HG02623 (cell line): ENCODE measurements at regions not wholly inside any gene's neighbourhood (a gene's known extent, or its start where the extent isn't known, plus 50 kb on each side); places are given as distances from the start of the nearest gene placed in this dataset.

Source experiments
- ATAC-seq: cut with Tn5 transposase; IDR thresholded peaks from one replicate; pipeline ENCODE4 v1.9.1; 2021; ENCODE audit warnings: moderate library complexity; ENCODE audit not compliant: unreplicated experiment

DNA sequence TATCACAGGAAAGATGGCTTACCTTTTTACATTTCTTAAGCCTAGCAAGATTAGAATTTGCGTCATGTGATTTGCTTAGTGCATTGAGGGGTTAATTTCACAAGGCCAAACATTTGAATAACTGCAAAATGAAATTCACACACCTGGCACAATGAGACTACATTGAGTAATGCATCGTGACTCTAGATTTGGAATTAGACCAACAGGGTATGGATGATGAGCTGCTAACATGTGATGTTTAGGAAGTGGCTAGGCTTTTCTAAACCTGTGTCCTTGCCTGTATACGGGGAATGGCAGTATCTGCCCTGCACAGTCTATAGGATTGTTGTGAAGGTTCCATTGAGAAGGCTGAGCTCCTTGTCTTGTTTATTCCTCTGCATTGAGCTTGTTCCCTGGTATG, 160.1 kb downstream of the MFSD1 start:
- ATAC-seq = no peak

DNA sequence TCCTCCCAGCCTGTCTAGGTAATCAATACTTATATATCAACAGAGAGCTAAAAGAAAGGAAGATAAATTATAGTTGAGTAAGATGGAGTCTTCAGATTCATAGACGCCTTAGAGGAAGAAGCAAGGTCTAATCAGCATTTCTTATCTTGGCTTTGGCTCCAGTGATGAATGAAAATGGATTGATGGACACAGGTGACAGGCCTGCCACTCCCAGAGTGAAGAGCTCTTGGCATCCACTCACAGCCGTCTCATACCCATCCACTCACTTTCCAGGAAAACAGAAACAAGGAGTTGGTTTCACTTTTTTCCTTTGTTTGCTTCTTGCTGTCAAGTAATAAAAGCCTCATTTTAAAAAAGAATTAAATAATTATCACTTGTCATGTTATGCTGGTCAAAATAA, 168.2 kb downstream of the MFSD1 start:
- no peak for ATAC-seq

DNA sequence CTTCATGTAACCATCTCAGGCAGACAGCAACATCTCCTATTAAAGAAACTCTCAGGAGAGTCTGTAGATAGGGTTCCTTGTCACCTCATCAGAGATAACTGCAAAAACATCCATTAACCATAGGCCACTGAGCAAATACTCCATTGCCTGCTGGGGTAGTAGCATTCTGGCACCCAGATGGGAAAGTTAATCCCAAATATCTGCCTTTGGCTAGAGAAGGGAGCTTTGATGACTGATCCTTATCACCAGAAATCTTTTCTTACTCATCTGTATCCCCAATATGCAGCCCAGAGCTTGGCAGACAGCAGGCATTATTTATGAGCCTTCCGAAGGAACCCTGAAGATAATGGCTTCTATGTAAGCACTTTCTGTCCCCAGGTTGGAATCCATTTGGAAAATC, 173.1 kb downstream of the MFSD1 start:
- ATAC-seq = no peak

DNA sequence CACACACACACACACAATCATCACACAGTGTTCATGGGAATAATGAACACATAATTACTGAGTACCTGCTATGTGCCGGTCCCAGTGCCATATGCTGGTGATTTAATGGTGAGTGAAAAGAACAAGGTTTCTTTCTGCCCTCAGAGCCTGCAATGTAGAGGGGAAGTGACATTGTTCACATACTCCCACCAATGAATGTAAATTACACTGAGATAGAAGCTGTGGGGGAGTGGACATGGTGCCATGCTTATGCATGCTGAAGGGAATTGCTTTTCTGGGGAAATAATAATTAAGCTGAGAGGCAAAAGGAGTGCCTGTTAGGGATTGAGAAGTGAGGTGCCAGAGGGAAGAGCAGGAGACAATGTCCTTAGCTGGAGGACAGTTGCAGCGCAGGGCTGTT, 175.1 kb downstream of the MFSD1 start:
- no peak for ATAC-seq

DNA sequence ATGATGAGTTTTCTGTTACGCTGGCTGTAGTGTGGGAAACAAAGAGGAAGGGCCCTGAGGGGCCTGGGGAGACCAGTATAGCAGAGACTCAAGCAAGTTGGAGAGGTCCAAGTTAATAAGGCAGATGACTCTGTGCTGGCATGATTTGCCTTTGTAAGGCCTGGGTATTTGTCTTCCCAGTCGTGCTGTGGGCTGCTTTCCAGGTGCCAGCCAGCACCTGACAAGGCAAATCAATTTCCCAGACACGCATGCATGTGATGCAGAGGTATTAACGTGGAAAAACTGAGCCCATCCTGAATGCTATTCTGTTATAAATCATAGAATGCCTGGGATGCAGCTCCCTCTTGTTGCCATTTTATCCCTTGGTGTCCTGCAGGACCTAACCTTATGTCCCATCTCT, 175.6 kb downstream of the MFSD1 start:
- ATAC-seq = no peak

DNA sequence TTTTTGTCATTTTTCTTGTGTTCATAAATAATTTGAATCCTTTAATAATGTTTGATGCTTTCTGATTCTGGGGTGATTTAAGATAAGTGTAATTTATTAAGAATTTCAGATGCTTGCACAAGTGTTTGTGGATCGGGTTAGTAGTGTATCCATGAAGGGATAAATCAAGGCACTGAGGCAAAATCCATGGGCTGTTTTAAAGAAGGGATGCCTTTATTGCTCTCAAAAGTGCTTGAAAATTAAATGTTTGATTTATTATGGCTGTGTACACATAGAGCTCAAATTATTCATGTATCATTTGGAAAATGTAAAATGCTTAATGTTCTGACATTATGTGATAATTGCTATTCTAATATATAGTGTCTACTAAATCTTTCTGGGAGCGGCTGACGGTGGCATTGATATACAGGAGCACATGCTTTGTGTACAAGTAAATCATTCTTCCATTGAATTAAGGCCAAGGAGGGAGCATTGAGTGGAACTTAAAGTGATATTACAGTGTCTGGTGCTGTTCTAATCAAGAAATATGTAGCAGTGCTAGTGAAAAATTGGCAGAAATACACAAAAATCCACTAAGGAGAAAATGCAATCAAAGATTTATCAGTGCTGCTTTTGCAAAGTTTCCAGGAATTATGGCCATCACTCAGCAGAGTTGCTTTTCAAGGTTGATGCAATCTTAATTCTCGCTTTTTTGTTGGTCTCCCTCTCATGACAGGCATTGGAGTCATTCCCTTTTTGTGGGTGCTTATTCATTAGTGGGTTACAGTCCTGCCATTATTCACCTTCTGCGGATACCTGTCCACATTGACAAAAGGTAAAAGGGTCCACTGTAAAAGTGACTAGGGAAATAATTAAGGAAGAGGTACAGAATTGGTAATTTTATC, 181.6 kb downstream of the MFSD1 start:
- no peak for ATAC-seq

DNA sequence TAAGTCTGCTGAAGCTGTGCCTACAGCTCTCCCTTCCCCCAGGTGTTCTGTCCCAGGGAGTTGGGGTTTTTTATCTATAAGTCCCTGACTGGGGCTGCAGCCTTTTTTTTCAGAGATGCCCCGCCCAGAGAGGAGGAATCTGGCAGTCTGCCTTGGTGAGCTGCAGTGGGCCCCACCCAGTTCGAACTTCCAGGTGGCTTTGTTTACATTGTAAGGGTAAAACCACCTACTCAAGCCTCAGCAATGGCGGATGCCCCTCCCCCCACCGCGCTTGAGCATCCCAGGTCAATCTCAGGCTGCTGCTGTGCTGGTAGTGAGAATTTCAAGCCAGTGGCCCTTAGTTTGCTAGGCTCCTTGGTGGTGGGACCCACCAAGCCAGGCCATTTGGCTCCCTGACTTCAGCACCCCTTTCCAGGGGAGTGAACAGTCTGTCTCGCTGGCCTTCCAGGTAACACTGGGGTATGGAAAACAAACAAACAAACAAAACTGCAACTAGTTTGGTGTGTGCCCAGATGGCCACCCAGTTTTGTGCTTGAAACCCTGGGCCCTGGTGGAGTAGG, 189.4 kb downstream of the MFSD1 start:
- no peak for ATAC-seq

DNA sequence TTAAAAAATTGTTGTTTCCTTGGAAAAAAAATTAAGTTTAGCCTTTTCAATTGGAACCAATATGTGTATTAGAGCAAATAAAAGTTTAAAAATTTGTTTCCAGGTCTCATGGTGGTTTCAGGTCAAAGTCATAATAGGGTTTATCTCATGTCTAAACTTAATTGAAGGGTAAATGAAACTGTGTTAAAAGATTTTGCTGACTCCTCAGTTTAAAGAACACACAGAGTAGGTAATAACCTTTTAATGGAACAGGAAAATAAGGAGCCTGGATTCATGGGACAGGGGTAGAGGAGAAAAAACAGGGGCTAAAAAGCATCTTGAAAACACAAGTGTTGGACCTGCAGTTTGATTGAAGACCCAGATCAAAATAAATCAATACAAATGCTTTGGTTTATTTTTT, 190.6 kb downstream of the MFSD1 start:
- no peak for ATAC-seq

DNA sequence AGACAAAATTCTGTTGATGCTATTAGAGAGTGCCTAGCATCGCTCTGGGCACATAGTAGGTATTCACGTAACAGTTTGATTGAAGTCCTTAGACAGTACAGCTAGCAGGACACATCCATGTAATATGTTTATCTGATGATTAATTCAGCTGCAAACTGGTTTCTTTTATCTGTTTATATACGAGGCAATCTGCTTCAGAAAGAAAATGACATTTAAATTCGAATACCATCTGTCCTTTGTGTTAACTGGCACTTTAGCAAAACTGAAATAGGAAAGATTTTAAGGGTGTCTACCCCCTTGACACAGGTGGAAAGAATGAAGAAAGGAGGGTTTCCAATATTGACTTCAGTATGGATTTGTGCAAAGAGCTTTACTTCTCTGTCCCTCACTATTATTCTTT, 192.5 kb downstream of the MFSD1 start:
- ATAC-seq = no peak

DNA sequence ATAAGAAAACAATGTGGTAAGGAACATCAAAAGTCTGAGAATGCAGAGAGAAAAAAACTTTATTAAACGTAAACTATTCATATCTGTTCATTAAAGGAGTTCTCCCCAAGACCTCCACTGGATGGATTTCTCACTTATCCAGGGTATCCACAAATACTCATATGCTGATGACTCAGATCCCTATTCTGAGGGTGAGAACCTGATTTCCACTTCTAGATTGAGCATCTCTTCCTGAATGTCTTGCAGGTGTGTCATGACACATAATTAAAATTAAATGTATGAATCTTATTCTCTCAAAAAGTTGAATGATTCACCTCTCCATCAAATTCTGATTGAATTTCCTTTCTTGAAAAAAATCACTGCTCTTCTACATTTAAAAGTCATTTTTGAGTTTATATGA, 199.9 kb downstream of the MFSD1 start:
- ATAC-seq = no peak

DNA sequence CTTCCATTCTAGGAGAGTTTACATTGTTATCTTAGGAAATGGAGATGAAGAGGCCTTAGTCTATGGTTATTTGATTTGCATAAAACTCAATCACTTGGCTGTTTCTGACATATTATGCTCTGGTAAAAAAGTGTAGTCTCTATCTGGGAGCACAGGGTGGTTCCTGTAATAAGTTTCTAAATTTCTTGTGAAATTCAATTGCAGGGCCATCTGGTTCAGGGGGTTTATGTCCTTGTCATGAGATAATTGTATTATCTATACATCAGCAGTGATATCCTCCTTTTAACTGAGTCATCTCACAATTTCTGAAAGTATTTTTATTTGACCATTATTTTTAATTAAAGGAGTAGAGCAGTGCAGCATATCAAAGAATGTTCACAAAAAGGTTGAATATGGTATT, 203.3 kb downstream of the MFSD1 start:
- no peak for ATAC-seq

DNA sequence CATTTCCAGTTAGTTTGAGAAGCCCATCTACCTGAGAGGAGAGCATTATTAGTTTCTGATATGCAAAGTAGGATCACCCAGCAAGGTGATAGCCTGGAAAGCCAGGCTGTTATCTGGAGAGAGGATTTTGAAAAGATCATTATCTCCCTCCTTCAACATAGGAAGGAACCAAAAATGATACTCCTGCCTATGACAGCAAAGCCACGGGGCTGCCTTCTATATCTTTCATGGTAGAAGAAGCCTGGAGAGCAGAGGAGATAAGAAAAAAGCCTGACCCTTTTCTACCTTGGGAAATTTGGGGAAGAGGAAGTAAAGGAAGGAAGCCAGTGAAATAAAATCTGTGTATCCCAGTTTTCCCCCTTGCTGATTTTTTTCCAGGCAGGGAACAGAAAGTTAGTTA, 205.5 kb downstream of the MFSD1 start:
- no peak for ATAC-seq

DNA sequence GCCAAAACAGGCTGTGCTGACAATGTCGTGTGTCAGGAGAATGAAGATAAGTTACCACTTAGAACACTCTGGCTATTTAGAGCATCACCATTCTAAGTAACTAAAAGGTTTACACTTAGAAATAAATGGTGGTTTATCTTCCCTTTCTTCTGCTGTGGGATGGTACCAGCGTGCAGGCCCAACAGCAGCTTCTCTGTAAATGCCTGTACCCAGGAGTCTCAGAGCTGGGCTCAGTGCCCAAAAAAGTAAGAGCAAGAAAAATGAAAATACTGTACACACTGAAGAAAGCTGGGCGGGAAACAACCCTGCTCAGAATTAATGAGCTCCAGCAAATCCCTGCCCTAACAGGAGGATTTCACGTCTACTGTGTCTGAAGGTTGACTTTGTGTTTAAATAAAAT, 206.5 kb downstream of the MFSD1 start:
- no peak for ATAC-seq

DNA sequence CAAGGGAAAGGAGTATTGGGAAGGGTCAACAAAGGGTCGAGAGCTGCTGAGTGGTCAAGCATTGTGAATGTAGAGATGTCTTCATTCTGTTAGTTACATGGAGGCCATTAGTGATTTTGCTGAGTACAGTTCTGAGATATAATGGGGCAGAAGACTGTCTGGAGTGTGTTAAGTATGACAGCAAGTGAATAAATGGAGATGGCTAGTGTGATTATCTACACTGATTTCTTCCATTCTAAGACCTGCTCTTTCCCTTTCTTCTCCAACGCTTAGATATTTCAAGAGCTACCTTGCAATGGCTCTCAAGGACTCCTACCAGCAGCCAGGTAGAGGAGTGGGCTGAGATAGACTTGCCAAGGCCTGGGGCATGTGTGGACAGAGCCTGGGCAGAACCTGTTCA, 216.5 kb downstream of the MFSD1 start:
- ATAC-seq = no peak

DNA sequence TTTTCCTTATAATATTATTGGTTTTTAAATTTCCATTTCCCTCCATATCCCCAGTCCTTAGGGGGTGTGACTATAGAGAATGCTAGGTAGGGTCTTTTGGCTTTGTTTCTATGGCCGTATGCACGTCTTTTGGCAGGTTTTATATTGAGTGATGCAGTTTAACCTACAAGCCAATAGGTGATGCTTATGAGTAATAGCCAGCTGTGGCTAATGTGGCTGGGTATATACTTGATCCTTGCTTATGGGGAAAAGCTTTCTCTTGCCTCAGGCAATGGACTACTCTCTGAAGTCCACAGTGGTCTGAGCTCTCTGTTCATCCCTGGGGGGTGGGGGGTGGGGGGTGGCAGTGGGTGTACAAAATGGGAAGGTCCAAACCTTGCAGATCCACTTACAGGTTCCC, 223.9 kb downstream of the MFSD1 start:
- no peak for ATAC-seq

DNA sequence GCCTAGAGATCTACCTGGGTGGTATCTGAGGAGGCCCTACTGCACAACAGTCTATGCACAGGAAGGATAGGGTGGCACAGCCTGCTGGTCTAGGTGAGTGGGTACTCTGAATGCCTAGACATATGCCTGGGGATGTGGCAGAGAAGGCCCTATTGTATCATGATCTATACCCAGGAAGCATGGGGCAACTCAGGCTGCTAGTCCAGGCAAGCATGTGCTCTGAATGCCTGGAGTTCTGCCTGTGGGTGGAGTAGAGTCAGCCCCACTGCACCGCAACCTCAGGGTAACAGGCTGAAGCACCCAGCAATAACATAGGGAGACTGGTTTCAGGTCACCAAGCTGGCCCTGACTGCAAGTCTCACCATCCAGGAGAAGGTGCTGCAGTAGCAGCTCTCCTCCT, 224.7 kb downstream of the MFSD1 start:
- no peak for ATAC-seq

DNA sequence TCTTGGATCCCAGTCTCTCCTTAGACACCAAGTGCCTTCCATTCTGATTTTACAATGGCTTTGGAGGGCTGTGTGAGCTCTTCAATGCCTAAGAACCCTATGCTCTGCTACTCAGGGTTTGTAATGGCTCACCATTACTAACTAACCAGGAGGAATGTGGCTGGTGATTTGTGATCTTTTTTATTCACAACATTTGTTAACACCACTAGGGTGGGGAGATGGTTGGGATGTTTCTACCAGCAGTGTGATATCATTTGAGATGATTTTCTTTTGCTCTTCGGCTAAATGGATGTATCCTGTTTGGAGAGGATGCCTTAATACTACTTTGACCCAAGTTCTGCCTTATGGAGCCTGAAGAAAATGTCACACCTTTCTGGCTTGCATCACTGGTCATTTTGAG, 226.9 kb downstream of the MFSD1 start:
- ATAC-seq = no peak

DNA sequence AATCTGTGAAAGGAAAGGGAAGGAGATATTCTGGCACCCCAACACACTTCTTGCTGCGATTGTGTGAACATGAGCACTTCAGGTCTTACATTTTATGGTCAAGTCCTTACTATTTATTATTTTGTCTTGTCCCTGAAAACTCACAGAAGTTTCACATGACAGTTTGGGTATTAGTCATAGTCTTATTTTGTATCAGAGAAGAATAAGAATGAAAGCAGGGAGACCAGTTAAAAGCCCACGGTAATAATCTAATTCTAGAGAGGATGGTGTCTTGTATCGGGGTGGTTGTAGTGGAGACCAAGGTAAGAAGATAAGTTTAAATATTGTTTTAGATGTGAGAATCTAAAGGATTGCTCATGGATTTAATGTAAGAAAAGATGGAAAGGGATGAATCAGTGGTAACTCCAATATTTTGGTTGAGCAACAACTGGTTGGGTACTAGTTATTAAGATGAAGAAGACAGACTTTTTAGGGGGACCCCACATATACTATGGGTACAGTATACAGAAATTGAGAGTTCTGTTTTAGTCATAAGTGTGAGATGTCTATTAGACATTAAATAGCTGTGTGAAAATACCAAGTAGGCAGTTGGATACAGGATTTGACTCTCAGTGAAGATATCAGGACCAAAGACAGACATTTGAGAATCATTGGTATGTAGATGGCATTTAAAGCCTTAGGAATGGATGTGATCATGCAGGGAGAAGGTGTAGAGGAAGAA, 227.6 kb downstream of the MFSD1 start:
- peak; percentile 68 for ATAC-seq

DNA sequence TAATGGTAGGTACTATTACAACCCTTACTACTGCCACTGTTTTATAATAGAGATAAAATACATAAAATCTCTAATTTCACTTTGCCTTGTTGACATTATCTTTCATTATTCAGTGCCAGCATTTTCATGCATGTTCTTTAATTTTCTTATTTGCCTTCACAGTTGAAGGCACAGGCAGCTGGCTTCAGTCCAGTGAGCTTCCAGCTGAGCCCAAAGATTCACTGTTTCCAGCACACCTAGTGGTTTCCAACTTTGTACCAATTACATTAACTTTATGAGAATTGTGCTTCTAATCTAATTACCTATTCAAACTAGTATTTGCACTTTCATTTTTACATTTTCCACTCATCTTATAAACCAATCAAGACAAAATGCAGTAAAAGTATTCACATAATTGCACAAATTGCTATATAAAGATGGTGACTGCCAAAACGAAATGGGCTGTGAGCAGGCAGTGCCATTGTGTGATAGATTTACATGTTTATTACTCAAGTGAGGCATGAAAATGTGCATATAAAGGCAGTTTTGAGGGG, 228.3 kb downstream of the MFSD1 start:
- ATAC-seq = no peak

DNA sequence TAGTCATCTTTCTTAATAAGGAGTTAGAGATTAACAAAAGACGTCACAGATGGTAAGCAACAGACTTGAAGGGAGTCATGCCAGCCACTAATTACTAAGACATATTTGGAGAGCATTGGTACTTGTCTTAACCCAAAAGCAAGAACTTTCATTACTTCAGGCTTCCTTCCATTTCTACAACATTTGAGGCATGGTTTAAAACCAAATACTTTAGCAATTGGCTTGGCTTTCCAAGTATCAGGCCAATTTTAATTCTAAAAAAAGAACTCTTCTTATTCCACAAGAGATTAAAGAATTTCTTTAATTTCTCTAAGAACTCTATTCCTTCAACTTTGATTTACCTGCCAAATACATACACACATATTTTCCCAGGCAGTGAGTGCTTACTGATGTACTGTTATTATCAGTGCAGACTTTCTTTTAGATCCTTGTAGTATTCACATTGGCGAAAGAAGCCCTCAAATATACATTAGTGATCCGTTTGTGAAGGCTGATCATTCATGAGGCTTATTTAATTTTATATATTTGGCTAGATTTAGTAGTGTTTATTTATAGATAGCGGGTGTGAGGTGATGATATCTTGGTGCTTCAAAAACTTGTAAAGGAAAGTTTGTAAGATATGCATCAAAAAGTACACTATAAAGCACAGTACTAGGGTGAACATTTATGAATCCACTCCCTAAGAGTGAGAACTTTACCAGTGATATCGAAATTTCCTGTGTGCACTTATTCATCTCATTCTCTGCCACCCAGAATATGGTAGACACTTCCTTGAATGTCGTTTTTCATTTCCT, 229.2 kb downstream of the MFSD1 start:
- no peak for ATAC-seq

DNA sequence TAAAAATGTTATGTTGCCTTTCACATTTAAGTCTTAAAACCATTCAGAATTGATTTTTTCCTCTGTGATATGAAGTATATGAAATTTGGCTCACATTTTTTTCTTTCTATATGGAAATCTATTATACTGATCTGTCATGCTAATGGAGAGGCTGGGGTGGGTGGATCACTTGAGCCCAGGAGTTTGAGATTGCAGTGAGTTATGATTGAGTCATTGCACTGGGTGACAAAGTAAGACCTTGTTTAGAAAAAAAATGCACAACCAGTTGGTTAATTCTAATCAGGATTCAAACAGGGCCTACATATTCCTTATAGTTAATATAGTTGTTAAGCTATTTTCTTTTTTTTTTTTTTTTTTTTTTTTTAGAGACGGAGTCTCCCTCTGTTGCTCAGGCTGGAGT, 230.5 kb downstream of the MFSD1 start:
- ATAC-seq = no peak
